PC-9 (cell line): ENCODE measurements at regions not wholly inside any gene's neighbourhood (a gene's known extent, or its start where the extent isn't known, plus 50 kb on each side); places are given as distances from the start of the nearest gene placed in this dataset.

Experiments
- BruUV-seq: library from RNA; stranded (reverse); fragments of 400-500 nt; replicated peaks from 2 replicates; lab custom pipeline; 2021; lab: Mats Ljungman, UMichigan
- CTCF ChIA-PET: fragments of 300-600 bp; sonication (Branson Sonifier 250); formaldehyde crosslinking; loops from one replicate; lab custom pipeline; 2022; ENCODE audit warnings: antibody characterized with exemption; lab: Charles Lee
- POLR2A ChIA-PET: fragments of 300-600 bp; sonication (Branson Sonifier 250); formaldehyde crosslinking; loops from one replicate; lab custom pipeline; 2022; ENCODE audit warnings: antibody characterized with exemption; ENCODE audit not compliant: unreplicated experiment; lab: Charles Lee
- DNase-seq, 2 experiments: peaks; one replicate each; pipeline versions ENCODE4 v3.0.0 to v3.0.0-alpha.2; 2015 to 2022; ENCODE audit warnings: mixed read lengths in 1 of 2
- H2AFZ ChIP-seq: fragments of 200-600 bp; sonication (generic); 2 replicates; pipeline ENCODE4 v1.8.1; 2017; ENCODE audit warnings: antibody characterized with exemption
- H3F3A ChIP-seq: fragments of 200-600 bp; sonication (generic); 2 replicates; pipeline ENCODE4 v1.8.1; 2017; ENCODE audit warnings: antibody characterized with exemption, mild to moderate bottlenecking, low read depth; ENCODE audit not compliant: insufficient read depth
- H3K27ac ChIP-seq: fragments of 200-600 bp; sonication (generic); 2 replicates; pipeline ENCODE4 v1.6.1; 2016; ENCODE audit warnings: mixed run types
- H3K27me3 ChIP-seq: fragments of 200-600 bp; sonication (generic); 2 replicates; pipeline ENCODE4 v1.6.1; 2016; ENCODE audit warnings: low read depth, mixed run types; ENCODE audit not compliant: insufficient read depth
- H3K36me3 ChIP-seq: fragments of 200-600 bp; sonication (generic); 2 replicates; pipeline ENCODE4 v1.6.1; 2016; ENCODE audit warnings: low read depth, mixed run types
- H3K4me1 ChIP-seq: fragments of 200-600 bp; sonication (generic); replicated peaks from 2 replicates; pipeline ENCODE4 v1.6.1; 2016; ENCODE audit warnings: mixed run types; ENCODE audit not compliant: insufficient read depth
- H3K4me2 ChIP-seq: fragments of 200-600 bp; sonication (generic); 2 replicates; pipeline ENCODE4 v1.6.1; 2017; ENCODE audit warnings: mixed run types
- H3K4me3 ChIP-seq: fragments of 200-600 bp; sonication (generic); 2 replicates; pipeline ENCODE4 v1.6.1; 2016; ENCODE audit warnings: mixed run types
- H3K79me2 ChIP-seq: fragments of 200-600 bp; sonication (generic); 2 replicates; pipeline ENCODE4 v1.6.1; 2017; ENCODE audit warnings: low read depth, mixed run types
- H3K9me2 ChIP-seq: fragments of 200-600 bp; sonication (generic); 2 replicates; pipeline ENCODE4 v1.8.1; 2017; ENCODE audit warnings: mild to moderate bottlenecking; ENCODE audit not compliant: insufficient read depth
- H3K9me3 ChIP-seq: fragments of 200-600 bp; sonication (generic); 2 replicates; pipeline ENCODE4 v1.8.1; 2016; ENCODE audit warnings: low read depth; ENCODE audit not compliant: insufficient read depth
- H4K20me1 ChIP-seq: fragments of 200-600 bp; sonication (generic); 2 replicates; pipeline ENCODE4 v1.8.1; 2017; ENCODE audit not compliant: insufficient read depth
- EZH2 ChIP-seq: fragments of 200-600 bp; sonication (generic); IDR thresholded peaks from 2 replicates; pipeline ENCODE4 v1.8.0; 2017; ENCODE audit warnings: antibody characterized with exemption, low read depth
- intact Hi-C: fragments of 100-400 bp; cut with micrococcal nuclease; formaldehyde crosslinking; loops from one replicate; pipeline ENCODE4 v1.10.0; 2022; ENCODE audit not compliant: unreplicated experiment
- TF ChIP-seq, protein P1 (sequence below): fragments of 200-600 bp; sonication (generic); conservative IDR thresholded peaks from 2 replicates; pipeline ENCODE4 v1.6.1; 2017; ENCODE audit warnings: mixed run types, antibody characterized with exemption, mild to moderate bottlenecking, moderate library complexity

DNA sequence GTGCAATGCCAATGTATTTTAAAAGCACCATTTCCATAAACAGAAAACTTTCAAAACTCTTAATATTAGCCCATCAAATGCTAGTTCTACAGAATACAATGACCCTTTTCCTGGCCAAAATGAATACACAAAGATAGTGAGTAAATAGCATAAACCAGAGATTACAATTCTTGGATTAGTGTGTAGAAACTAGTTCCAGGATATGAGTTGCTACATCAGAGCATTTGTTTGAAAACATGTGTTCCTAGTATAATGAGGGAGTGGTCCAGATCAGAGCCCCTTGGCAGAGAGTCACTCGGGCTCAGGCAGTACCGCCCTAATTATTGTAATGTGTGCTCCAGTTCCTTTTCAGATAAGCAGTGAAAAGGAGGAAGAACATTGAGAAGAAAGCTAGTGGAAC is 63.7 kb upstream of the COL21A1 start:
- H3K4me3 ChIP-seq: no peak overlapping the region
- no peak overlapping the region for H2AFZ ChIP-seq
- POLR2A ChIA-PET: no interaction called here
- no peaks in the 10 kb centered on the region for H3K27me3 ChIP-seq
- DNase-seq: no peak
- no peak overlapping the region for H3K4me2 ChIP-seq
- no peaks in the 10 kb centered on the region for H3K4me1 ChIP-seq
- H3K9me3 ChIP-seq: no peaks in the 10 kb centered on the region
- no peaks in the 10 kb centered on the region for H3K36me3 ChIP-seq
- no peak for TF ChIP-seq EZH2
- TF ChIP-seq, protein P1, sequence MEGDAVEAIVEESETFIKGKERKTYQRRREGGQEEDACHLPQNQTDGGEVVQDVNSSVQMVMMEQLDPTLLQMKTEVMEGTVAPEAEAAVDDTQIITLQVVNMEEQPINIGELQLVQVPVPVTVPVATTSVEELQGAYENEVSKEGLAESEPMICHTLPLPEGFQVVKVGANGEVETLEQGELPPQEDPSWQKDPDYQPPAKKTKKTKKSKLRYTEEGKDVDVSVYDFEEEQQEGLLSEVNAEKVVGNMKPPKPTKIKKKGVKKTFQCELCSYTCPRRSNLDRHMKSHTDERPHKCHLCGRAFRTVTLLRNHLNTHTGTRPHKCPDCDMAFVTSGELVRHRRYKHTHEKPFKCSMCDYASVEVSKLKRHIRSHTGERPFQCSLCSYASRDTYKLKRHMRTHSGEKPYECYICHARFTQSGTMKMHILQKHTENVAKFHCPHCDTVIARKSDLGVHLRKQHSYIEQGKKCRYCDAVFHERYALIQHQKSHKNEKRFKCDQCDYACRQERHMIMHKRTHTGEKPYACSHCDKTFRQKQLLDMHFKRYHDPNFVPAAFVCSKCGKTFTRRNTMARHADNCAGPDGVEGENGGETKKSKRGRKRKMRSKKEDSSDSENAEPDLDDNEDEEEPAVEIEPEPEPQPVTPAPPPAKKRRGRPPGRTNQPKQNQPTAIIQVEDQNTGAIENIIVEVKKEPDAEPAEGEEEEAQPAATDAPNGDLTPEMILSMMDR: no peak
- H3K9me2 ChIP-seq: peaks cover 5% of the 10 kb centered on the region; the same call in 1 of the 2 replicates
- CTCF ChIA-PET: no interaction called here
- H3K27ac ChIP-seq: no peak overlapping the region
- intact Hi-C loops: no loop called here
- H3K79me2 ChIP-seq: no peaks in the 10 kb centered on the region
- BruUV-seq: no TSS peak
- no peaks in the 10 kb centered on the region for H4K20me1 ChIP-seq
- no peaks in the 10 kb centered on the region for H3F3A ChIP-seq

- H3K27ac ChIP-seq: no peak overlapping the region
- no peaks in the 10 kb centered on the region for H3K27me3 ChIP-seq
- no TSS peak for BruUV-seq
- no peaks in the 10 kb centered on the region for H4K20me1 ChIP-seq
- H3K9me3 ChIP-seq: no peaks in the 10 kb centered on the region
- H3K4me1 ChIP-seq: no peaks in the 10 kb centered on the region
- CTCF ChIA-PET: no interaction called here
- H3F3A ChIP-seq: no peaks in the 10 kb centered on the region
- TF ChIP-seq, protein P1: no peak
- no peak for TF ChIP-seq EZH2
- no peak overlapping the region for H3K4me3 ChIP-seq
- H3K79me2 ChIP-seq: no peaks in the 10 kb centered on the region
- intact Hi-C loops: no loop called here
- H2AFZ ChIP-seq: no peak overlapping the region
- H3K9me2 ChIP-seq: peaks cover 5% of the 10 kb centered on the region; the same call in 1 of the 2 replicates
- no peaks in the 10 kb centered on the region for H3K36me3 ChIP-seq
- POLR2A ChIA-PET: no interaction called here
- DNase-seq: no peak
- H3K4me2 ChIP-seq: no peak overlapping the region
These were observed 62.9 kb upstream of the COL21A1 start for GRCh38 chr6:56310241-56310640.

- no TSS peak for BruUV-seq
- no peaks in the 10 kb centered on the region for H3F3A ChIP-seq
- no peaks in the 10 kb centered on the region for H3K36me3 ChIP-seq
- no peaks in the 10 kb centered on the region for H3K9me3 ChIP-seq
- no peak overlapping the region for H3K4me3 ChIP-seq
- H3K9me2 ChIP-seq: no peaks in the 10 kb centered on the region
- TF ChIP-seq, protein P1: no peak
- no peak for TF ChIP-seq EZH2
- no peaks in the 10 kb centered on the region for H3K79me2 ChIP-seq
- H3K4me1 ChIP-seq: peaks cover 9% of the 10 kb centered on the region
- intact Hi-C loops: no loop called here
- H3K4me2 ChIP-seq: no peak overlapping the region
- ChIA-PET POLR2A (no interaction called here), CTCF (no interaction called here)
- no peak overlapping the region for H3K27ac ChIP-seq
- no peak for DNase-seq
- H3K27me3 ChIP-seq: no peaks in the 10 kb centered on the region
- H2AFZ ChIP-seq: no peak overlapping the region
- no peaks in the 10 kb centered on the region for H4K20me1 ChIP-seq
These were observed 52.5 kb upstream of the COL21A1 start for GRCh38 chr6:56299916-56300315.
